AG20443 (cell line): ENCODE measurements at regions not wholly inside any gene's neighbourhood (a gene's known extent, or its start where the extent isn't known, plus 50 kb on each side); places are given as distances from the start of the nearest gene placed in this dataset.
A peak's percentile ranks its signal among the peaks of the same experiment; 100 is the strongest.

ENCODE experiments used
- DNase-seq: peaks from one replicate; pipeline ENCODE4 v3.0.0; 2012; ENCODE audit warnings: low spot score, mixed read lengths

GRCh38 chr1:29461115-29461739, 224.9 kb downstream of the PTPRU start:
- DNase-seq = no peak

DNA sequence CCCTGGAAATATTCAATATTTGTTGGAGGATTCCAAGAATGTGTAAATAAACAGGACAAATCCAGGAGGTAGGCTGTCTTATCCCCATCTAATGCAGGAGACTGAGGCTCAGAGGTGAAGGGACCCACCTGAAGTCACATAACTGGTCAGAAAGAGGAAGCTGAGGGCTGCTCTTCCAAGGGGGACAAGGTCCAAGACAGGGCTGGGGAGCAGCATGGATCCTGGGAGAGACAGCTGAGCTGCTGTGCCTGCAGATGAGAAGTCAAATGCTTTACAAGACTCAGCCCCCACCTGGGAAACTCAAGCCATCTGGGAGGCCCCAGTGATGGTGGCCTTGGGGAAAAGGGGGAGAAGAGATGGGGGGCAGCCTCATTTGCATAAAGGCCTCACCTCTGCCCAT, 224.4 kb downstream of the PTPRU start:
- DNase-seq = no peak

DNA sequence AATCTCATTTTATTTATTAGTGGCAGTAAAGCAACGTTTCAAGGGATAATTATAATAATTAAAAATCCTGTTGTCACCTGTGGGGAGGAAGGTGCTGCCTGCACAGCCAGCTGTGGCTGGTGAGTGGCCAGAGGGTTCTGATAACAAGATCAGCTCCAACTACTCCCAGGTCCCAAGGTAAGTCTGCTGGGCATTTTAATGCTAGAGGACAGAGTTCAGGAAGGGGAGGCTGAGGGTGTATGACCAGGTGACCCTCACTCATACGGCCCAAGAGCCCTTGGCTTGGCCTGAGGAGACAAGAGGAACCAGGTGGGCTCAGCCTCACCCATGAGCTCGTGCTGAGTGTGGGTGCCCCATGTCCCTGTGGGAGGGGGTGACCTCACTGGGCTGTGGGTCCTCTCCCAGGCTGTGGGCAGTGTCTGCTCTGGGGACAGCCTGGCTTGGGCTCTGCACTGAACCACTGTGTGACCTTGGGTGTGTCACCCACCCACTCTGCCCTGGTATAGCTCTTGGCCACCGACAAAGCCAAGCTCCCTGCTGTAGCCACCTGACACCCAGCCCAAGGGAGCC, 223.8 kb downstream of the PTPRU start:
- no peak for DNase-seq

DNA sequence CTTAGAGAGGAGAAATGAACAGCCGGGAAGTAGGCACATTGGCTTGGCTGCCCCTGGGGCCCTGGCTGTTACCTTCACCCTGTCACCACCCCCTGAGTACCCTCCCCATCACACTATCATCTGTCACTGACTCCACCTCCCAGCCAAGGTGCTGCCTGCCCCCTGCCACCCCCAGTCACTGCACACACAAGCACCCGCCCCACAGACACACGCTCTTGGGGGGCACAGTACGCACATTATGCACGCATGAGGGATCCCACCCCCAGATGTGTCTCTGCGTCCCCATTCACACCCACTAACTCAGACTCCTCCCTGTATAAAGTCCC, 223.3 kb downstream of the PTPRU start:
- no peak for DNase-seq

DNA sequence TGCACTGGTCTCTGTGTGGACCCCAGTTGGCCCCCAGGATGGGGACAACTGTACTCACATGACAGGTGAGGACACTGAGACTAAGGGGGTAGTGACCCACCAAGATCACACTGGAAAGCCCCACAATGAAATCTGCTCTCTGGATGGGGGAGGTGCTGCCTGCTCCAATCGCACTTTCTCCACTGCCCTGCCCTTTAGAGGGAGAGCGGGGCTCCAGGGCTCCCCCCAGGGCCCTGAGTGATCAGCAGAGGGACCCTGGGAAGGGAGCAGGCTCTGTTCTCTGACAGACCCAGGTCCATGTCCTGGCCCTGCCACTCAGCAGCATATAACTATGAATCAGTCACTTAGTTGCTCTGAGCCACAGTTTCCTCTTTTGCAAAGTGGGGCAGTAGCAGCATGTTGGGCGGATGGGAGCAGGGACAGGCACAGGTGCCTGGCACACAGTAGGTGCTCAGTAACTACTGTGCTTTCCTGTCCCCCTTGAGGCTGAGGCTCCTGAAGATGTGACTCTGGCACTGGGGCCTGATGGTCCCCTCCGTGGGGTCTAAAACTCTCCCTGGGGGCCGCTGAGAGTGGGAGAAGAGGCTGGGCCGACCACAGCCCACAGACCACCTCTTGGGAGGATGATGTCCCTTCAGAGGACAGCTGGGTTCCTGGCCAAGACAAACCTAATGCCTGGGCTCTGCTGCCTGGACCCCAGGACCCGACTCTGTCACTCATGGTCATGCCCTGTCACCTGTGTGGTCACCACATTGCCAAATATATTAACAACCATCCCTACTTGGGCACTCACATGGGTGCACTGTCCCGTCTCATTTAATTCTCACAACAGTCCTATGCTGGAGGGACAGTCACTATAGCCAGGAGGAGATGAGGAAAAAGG, 222.7 kb downstream of the PTPRU start:
- DNase-seq = no peak

GRCh38 chr1:29457496-29458368, 221.4 kb downstream of the PTPRU start:
- no peak for DNase-seq

- DNase-seq = no peak
These were observed 220.5 kb downstream of the PTPRU start for GRCh38 chr1:29456685-29457435.

DNA sequence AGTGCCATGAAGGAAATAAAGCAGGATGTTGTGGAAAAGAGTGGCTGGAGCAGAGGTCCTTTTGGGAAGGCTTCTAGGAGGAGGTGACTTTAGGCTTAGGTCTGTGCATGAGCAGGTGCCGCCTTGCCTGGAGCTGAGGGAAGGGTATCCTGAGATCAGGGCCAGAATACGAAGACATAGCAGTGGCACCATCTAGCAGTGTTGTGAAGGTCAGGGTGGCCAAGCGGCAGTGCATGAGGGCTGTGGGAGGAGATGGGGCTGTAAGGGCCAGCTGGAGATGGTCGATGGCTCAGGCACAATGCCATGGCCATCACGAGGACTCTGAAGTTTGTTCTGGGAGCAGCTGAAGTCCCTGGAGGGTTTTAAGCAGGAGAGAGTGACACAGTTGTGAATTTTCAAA, 219.5 kb downstream of the PTPRU start:
- no peak for DNase-seq

DNA sequence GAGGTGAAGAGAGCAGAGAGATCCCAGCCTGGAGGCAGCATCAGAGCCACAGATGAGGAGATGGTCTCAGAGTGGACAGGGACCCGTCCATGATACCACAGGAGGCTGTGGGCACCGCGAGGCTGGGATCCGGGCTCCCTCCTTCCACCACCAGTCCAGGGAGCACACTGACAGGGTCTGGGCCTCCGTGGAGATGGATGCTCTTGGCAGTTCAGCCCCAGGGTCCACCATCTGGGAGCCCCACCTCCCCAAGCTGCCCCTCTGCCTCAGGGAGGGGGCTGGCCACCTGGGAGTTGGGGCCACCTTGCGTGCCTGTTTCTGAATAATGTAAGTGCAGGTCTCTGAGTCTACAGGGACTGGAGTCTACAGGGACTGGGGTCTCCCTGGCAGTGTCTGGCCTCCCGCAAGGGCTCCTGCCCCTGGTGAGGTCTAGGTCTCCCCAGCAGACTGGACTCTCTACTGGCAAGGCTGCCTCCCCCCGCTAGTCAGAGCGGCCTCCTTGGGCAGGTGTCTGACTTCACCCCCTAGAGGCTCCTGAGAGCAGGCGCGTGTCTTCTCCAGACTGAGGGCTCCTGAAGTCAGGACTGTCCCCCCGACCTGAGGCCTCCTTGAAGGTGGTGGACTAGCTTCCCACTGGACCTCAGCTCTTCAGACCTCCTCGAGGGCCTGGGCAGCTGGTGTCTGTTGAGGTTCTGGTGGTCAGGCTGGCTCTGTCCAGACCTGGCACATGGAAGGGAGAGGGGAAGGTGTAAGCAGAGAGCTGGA, 218.5 kb downstream of the PTPRU start:
- DNase-seq = no peak

- DNase-seq = peak; percentile 66
These were observed 217.3 kb downstream of the PTPRU start for GRCh38 chr1:29453502-29454240.

- no peak for DNase-seq
These were observed 216.3 kb downstream of the PTPRU start for GRCh38 chr1:29452463-29453230.

DNA sequence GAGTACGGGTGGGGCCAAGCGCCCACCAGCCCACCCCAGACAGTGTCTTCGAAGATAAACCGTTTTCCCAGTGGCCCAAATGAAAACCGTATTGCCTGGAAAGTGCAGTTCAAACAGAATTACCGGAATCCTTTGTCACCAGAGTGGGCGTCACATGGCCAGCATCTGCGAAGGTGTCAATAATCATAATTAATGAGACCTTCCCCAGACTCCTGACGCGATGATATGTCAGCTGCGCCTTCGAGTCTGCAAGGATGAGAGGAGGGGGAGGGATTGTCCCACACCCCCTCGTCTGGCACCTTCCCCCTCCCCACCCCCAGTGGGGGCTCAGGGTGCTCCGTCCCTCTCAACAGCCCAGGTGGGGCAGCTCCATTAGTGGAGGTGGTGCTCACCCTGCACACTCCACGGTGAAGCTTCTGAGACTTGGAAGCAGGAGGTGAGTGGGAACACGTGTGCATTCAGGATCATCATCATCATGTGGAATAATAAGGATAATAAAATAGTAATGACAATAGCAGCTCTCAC, 215.1 kb downstream of the PTPRU start:
- DNase-seq = no peak

DNA sequence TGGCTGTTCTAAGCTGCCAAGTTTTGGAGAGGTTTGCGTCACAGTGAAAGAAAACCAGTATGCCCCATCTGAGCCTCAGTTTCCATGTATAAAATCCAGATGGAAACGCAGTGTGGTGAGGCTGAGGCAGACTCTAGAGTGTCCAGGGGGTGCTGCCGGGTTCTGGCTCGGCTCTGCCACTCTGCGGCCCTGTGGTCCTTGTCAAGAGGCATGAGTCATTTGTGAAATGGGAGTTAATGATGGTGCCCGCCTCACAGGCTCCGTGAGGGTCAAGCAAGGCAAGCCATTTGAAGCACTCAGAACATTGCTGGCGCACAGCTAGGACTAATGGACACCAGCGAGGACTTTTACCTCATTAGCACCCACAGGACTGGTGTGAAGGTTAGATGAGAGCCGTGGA, 214.3 kb downstream of the PTPRU start:
- no peak for DNase-seq

GRCh38 chr1:29448456-29449235, 212.3 kb downstream of the PTPRU start:
- DNase-seq = no peak

DNA sequence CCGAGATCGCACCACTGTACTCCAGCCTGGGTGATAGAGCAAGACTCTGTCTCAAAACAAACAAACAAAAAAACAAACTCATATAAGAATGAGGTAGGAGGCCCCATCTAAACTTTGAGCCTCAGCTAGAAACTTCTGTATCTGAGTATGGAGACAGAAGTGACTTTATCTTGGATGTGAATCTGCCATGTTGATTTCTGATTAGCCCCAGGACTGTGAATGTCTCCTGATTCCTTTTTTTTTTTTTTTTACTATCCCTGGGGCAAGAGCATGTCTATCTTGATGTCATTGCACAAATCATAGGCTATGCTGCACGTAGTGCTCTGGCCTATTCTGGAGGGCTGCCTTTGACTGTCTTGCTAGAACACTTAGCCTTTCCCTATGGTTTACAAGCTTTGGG, 211.0 kb downstream of the PTPRU start:
- no peak for DNase-seq

DNA sequence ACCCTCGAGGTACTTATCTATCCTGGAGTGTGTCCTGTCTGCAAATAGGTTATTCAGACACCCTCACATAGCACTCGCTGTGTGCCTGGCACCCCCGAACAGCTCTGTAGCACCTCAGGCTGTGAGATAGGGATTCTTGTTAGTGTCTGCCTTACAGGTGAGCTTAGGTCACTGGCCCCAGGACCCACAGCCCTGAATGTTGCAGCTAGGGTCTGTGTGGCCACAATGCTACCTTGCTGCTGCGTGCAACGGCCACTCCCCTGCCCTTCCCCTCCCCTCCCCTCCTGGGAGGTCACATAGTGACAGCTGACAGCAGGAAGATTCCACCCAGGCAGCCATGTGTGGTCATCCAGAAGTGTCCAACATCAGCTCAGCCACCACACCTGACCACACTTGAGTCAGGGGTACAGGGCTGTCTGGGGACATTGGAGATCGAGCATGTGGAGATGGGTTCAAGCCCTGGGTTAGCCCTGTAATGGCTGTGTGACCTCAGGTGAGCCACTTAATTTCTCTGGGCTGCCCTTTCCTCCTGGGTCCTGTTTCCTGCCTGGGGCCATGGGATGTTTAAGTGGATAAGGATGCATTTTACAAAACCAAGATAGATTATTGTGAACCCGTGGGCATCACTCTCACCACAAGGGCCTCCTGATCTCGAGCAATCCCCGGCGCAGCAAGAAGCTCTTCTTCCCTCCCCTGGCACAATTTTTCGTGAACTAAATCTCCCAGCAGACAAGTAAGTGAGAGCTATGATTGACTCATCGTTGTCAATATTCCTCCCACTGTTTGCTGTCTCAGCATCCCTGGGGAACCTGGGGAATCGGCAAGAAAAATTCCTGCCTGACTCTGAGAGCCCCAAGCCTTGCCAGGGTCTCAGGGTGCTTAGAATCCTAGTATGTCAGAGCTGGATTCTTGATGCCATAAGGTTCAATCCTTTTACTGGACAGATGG, 208.7 kb downstream of the PTPRU start:
- no peak for DNase-seq

- no peak for DNase-seq
These were observed 207.9 kb downstream of the PTPRU start for GRCh38 chr1:29444081-29444715.
